Stomach (tissue), 8 donors: ENCODE measurements at regions not wholly inside any gene's neighbourhood (a gene's known extent, or its start where the extent isn't known, plus 50 kb on each side); places are given as distances from the start of the nearest gene placed in this dataset.

Source experiments
- DNase-seq, 2 donors: peaks; one replicate each; pipeline versions ENCODE4 v3.0.0 to v3.0.0-alpha.2; 2013 to 2019
- H3K27ac ChIP-seq, 5 donors: fragments of 200-600 bp in 4 of 5; sonication (generic) in 4 of 5; one replicate each; pipeline ENCODE4 v1.5.1; 2013 to 2019; ENCODE audit warnings: mild to moderate bottlenecking in 1 of 5, moderate library complexity in 1 of 5
- H3K27me3 ChIP-seq, 3 donors: fragments of 200-600 bp; sonication (generic); one replicate each; pipeline ENCODE4 v1.5.1; 2017 to 2019; ENCODE audit warnings: mixed run types in 1 of 3
- H3K36me3 ChIP-seq, 4 donors: fragments of 200-600 bp; sonication (generic); 1 replicate in 3 of 4; 2 replicates in 1 of 4; pipeline ENCODE4 v1.5.1; 2016 to 2019
- H3K4me1 ChIP-seq, 4 donors: fragments of 200-600 bp; sonication (generic); one replicate each; pipeline ENCODE4 v1.5.1; 2016 to 2019
- H3K4me3 ChIP-seq, 4 donors: fragments of 200-600 bp; sonication (generic) in 3 of 4; one replicate each; pipeline ENCODE4 v1.5.1; 2016 to 2019; ENCODE audit warnings: mild to moderate bottlenecking in 1 of 4
- H3K9me3 ChIP-seq, 4 donors: fragments of 200-600 bp; sonication (generic); one replicate each; pipeline ENCODE4 v1.5.1; 2016 to 2019
- CTCF ChIP-seq, 7 experiments: fragments of 450-650 bp in 4 of 7; fragments of 200-600 bp in 3 of 7; sonication (generic) in 3 of 7; IDR thresholded peaks; one replicate each; pipeline ENCODE4 v1.5.1; 2016 to 2019; ENCODE audit warnings: antibody characterized with exemption in 7 of 7, control low read depth in 2 of 7, mild to moderate bottlenecking in 1 of 7
- EP300 ChIP-seq: sonication (generic); formaldehyde crosslinking; IDR thresholded peaks from one replicate; pipeline ENCODE4 v1.6.1; 2017; ENCODE audit warnings: antibody characterized with exemption
- POLR2A ChIP-seq, 4 donors: fragments of 450-650 bp; IDR thresholded peaks; one replicate each; pipeline ENCODE4 v1.6.1; 2016; ENCODE audit warnings: antibody characterized with exemption in 4 of 4, control low read depth in 2 of 4, mild to moderate bottlenecking in 1 of 4, moderate library complexity in 1 of 4
- POLR2AphosphoS5 ChIP-seq, 3 donors: sonication (generic); formaldehyde crosslinking; IDR thresholded peaks; one replicate each; pipeline ENCODE4 v1.6.1; 2016; ENCODE audit warnings: antibody characterized with exemption in 3 of 3
- WGBS, 5 donors: extraction: QIAGEN DNeasy Blood & Tissue Kit in 3 of 5; methylation state at CpG; one replicate each; pipeline versions ENCODE4 v1.1.5 to v1.1.7; 2013 to 2018; 5-methylcytosine and 5-hydroxymethylcytosine counted together
- intact Hi-C: fragments of 100-400 bp; cut with DNase I; formaldehyde crosslinking; loops from one replicate; pipeline ENCODE4 v1.15.1; 2023; ENCODE audit warnings: low total_unique reads
- donor health status: healthy with polysubstance abuse.
- donor health status: Bipolar disorder and iron deficiency.
- donor health status: healthy.

- no peaks in the 10 kb centered on the region for H3K9me3 ChIP-seq
- intact Hi-C loops: no loop called here
- 93 to 100% (median 96%) methylated on average over 1 of the region's 1 CpG for WGBS, 5 donors
- DNase-seq: no peak
- no peaks in the 10 kb centered on the region for H3K27me3 ChIP-seq
- H3K36me3 ChIP-seq: no peaks in the 10 kb centered on the region
- no peak overlapping the region for H3K4me3 ChIP-seq
- no peak overlapping the region for H3K27ac ChIP-seq
- TF ChIP-seq EP300 (no peak), POLR2AphosphoS5 (IDR thresholded peaks at IDR 0.05) (no peak), CTCF (IDR thresholded peaks at IDR 0.05) (no peak), POLR2A (IDR thresholded peaks at IDR 0.05) (no peak)
- H3K4me1 ChIP-seq: peaks cover 0 to 7% (median 0%) of the 10 kb centered on the region in 4 donors
Observed at GRCh38 chr3:25287291-25287884, 140.7 kb upstream of the RARB start.

- WGBS, 5 donors: 33 to 85% (median 59%) methylated on average over 1 of the region's 1 CpG
- no peaks in the 10 kb centered on the region for H3K36me3 ChIP-seq
- intact Hi-C loops: no loop called here
- H3K9me3 ChIP-seq: no peaks in the 10 kb centered on the region
- TF ChIP-seq POLR2A (IDR thresholded peaks at IDR 0.05): no peak
- no peak for TF ChIP-seq EP300
- TF ChIP-seq CTCF (IDR thresholded peaks at IDR 0.05): no peak
- TF ChIP-seq POLR2AphosphoS5 (IDR thresholded peaks at IDR 0.05): no peak
- peaks cover 0 to 7% (median 0%) of the 10 kb centered on the region in 4 donors for H3K4me1 ChIP-seq
- H3K27ac ChIP-seq: no peak overlapping the region
- H3K27me3 ChIP-seq: no peaks in the 10 kb centered on the region
- H3K4me3 ChIP-seq: no peak overlapping the region
- DNase-seq: no peak
Observed at GRCh38 chr3:25288413-25288812, 139.7 kb upstream of the RARB start.

GRCh38 chr3:25289156-25289555 lies 138.9 kb upstream of the RARB start:
- WGBS, 5 donors: 69 to 89% (median 83%) methylated on average over 1 of the region's 1 CpG
- Histone ChIP-seq H3K27me3 (no peaks in the 10 kb centered on the region), H3K27ac (no peak overlapping the region), H3K36me3 (no peaks in the 10 kb centered on the region), H3K4me3 (no peak overlapping the region), H3K4me1 (peaks cover 0 to 7% (median 0%) of the 10 kb centered on the region in 4 donors), H3K9me3 (no peaks in the 10 kb centered on the region)
- TF ChIP-seq EP300 (no peak), CTCF (IDR thresholded peaks at IDR 0.05) (no peak), POLR2A (IDR thresholded peaks at IDR 0.05) (no peak), POLR2AphosphoS5 (IDR thresholded peaks at IDR 0.05) (no peak)
- no peak for DNase-seq
- intact Hi-C loops: no loop called here

- peak in 1 of 2 donors; percentile 24 for DNase-seq
- WGBS, 5 donors: 70 to 87% (median 75%) methylated on average over 2 of the region's 2 CpGs
- Histone ChIP-seq H3K4me3 (no peak overlapping the region), H3K4me1 (peaks cover 0 to 7% (median 0%) of the 10 kb centered on the region in 4 donors), H3K27me3 (no peaks in the 10 kb centered on the region), H3K36me3 (no peaks in the 10 kb centered on the region), H3K9me3 (no peaks in the 10 kb centered on the region), H3K27ac (no peak overlapping the region)
- intact Hi-C loops: no loop called here
- TF ChIP-seq EP300 (no peak), POLR2A (IDR thresholded peaks at IDR 0.05) (no peak), POLR2AphosphoS5 (IDR thresholded peaks at IDR 0.05) (no peak), CTCF (IDR thresholded peaks at IDR 0.05) (no peak)
Observed at GRCh38 chr3:25289663-25290062, 138.4 kb upstream of the RARB start.
